NCI-H1436 treated with DMSO at 0.1 percent for 48 hours (cell line): ENCODE measurements at regions not wholly inside any gene's neighbourhood (a gene's known extent, or its start where the extent isn't known, plus 50 kb on each side); places are given as distances from the start of the nearest gene placed in this dataset.

ENCODE experiments used
- DNase-seq: peaks from one replicate; lab custom pipeline; 2025; lab: John Stamatoyannopoulos, UW

GRCh38 chr1:238281418-238281817 lies 390.7 kb upstream of the ZP4 start:
- no peak for DNase-seq

- DNase-seq: no peak
These were observed 389.1 kb upstream of the ZP4 start for GRCh38 chr1:238279694-238280380.

- DNase-seq: no peak
These were observed 381.4 kb upstream of the ZP4 start for GRCh38 chr1:238272145-238272544.

GRCh38 chr1:238265866-238266265 lies 375.1 kb upstream of the ZP4 start:
- no peak for DNase-seq

GRCh38 chr1:238264951-238265350 lies 374.2 kb upstream of the ZP4 start:
- DNase-seq: no peak

GRCh38 chr1:238258510-238258909 lies 367.8 kb upstream of the ZP4 start:
- no peak for DNase-seq

GRCh38 chr1:238257018-238257621 lies 366.4 kb upstream of the ZP4 start:
- no peak for DNase-seq

GRCh38 chr1:238254935-238255334 lies 364.2 kb upstream of the ZP4 start:
- no peak for DNase-seq

- DNase-seq: peak; percentile 4
These were observed 361.5 kb upstream of the ZP4 start for GRCh38 chr1:238252033-238252802.

- no peak for DNase-seq
These were observed 357.6 kb upstream of the ZP4 start for GRCh38 chr1:238248356-238248755.

- no peak for DNase-seq
These were observed 351.5 kb upstream of the ZP4 start for GRCh38 chr1:238242181-238242580.

- no peak for DNase-seq
These were observed 350.9 kb upstream of the ZP4 start for GRCh38 chr1:238241607-238242006.

GRCh38 chr1:238239343-238239742 lies 348.6 kb upstream of the ZP4 start:
- DNase-seq: no peak

- DNase-seq: no peak
These were observed 343.2 kb upstream of the ZP4 start for GRCh38 chr1:238233966-238234365.

- no peak for DNase-seq
These were observed 341.5 kb upstream of the ZP4 start for GRCh38 chr1:238232084-238232710.

- no peak for DNase-seq
These were observed 336.1 kb upstream of the ZP4 start for GRCh38 chr1:238226810-238227209.

- no peak for DNase-seq
These were observed 332.4 kb upstream of the ZP4 start for GRCh38 chr1:238223076-238223640.

GRCh38 chr1:238221738-238222137 lies 331.0 kb upstream of the ZP4 start:
- no peak for DNase-seq

- DNase-seq: no peak
These were observed 323.7 kb upstream of the ZP4 start for GRCh38 chr1:238214449-238214848.

GRCh38 chr1:238205045-238205662 lies 314.4 kb upstream of the ZP4 start:
- DNase-seq: no peak

GRCh38 chr1:238201992-238202391 lies 311.3 kb upstream of the ZP4 start:
- DNase-seq: no peak

GRCh38 chr1:238199325-238199724 lies 308.6 kb upstream of the ZP4 start:
- DNase-seq: no peak
